ENCODE measurements at regions not wholly inside any gene's neighbourhood (a gene's known extent, or its start where the extent isn't known, plus 50 kb on each side); places are given as distances from the start of the nearest gene placed in this dataset.
A peak's percentile ranks its signal among the peaks of the same experiment; 100 is the strongest.
"Not testable (repeated sequence)": the region's sequence is repeated elsewhere in the genome, so short reads cannot be mapped to it uniquely, and the experiment has no call there.

DNA sequence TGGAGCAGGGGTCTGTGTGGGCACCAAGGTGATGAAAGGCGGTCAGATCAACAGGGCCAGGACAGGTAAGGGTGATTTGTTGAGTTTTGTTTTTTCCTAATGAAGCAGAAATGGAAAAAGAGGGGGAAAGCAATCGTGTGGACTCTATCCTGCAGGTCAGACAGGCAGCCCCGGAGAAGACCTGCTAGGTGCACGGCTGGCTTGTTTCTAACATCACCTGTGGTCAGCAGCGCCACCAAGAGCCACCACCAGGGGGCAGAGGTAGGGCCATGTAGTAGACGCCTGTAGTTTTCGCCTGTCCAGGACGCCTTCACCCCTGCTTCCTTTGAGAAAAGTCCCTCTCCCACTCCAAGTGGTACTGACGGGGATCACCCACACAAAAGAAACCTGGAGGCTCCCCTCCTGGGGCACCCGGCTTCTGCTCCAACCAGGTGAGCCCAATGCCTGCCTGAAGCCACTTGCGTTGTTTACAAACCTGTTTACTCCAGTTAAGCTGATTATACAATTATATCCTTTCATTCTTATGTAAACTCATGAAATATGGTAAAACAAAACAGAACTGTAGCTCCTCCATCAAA, 54.2 kb upstream of the SEC14L1 start:
- DNase-seq (ENCODE audit: low spot score): peak; percentile 71

DNA sequence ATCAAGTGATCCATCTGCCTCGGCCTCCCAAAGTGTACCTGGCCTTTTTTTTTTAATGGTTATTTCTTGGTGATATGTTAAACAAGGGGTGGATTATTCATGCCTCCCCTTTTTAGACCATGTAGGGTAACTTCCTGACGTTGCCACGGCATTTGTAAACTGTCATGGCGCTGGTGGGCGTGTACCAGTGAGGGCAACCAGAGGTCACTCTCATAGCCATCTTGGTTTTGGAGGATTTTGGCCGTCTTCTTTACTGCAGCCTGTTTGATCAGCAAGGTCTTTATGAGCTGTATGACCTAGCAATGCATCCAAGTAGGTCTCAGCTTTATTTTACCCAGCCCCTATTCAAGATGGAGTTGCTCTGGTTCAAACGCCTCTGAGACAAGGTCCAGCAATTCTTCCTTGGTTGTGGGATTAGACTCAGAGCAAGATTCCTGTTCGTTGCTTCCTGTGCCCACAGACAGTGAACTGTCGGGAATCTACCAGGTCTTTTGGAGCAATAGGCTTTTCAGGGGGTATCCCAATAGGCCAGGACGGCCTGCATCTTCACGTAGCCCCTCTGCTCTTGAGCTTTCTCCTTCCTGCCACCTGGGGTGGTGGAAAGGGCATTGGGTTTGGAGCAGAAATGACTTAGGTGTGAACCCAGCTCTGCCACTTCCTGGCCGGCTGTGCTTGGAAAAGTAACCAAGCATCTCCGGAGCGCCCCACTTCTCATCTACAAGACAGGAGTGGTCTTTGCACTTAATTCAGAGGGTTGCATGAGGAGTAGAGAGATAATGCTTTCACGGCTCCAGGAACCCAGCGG, 52.9 kb upstream of the SEC14L1 start:
- no peak for DNase-seq (ENCODE audit: low spot score)

DNA sequence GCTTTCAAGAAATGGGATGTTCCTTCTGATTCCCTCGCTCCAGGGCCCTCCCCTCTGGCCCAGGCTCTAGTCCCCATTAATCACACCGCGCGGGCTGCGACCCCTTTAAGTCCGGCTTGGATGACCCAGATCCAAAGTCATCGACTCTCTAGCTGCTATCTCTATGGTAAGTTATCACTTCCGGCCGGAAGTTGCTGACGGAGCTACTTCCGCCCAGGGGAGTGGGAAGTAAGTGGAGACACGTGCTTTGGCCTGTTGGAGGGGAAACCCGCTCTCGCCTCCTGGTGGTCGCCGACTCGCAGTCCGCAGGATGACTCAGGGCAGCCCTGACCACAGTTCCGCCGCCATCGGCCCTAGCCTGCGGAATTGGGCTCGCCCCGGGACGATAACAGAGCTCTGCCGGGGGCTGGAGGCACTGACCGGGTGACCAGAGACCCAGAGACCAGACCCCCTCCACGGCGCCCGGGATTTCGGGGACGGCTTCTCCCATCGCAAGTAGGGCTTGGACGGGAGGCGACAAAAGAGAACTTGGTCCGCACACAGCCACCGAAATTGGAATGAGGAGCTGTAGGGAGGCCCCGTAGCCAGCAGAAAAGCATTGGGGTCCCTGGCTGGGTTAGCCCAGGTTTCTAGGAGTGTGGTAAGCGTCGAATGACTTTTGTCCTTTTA, 52.2 kb upstream of the SEC14L1 start:
- peak; percentile 98 for DNase-seq (ENCODE audit: low spot score)

DNA sequence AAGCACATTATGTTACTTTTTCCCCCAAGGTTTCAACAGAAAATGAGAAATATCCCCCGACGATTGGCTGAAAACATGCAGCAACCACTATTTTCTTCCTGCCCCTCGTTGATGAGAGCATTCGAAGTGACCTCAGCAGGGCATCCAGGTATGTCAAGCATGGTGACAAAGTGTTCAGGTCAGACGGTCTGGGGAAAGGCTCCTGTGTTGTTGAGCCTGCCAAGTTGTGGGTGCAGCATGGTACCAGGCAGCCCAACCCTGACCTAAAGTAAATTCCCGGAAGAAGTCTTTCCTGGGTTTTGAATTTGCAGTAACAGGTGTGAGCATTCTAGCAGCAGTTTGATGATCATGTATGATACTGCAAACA, 51.7 kb upstream of the SEC14L1 start:
- no peak for DNase-seq (ENCODE audit: low spot score)

DNA sequence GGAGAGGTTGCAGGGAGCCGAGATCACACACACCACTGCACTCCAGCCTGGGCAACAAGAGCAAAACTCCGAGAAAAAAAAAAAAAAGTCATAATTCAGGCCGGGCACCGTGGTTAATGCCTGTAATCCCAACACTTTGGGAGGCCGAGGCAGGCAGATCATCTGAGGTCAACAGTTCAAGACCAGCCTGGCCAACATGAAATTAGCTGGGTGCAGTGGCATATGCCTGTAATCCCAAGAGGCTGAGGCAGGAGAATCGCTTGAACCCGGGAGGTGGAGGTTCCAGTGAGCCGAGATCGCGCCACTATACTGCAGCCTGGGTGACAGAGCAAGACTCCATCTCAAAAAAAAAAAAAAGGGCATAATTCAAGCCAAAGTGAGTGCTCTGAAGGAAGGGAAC, 50.8 kb upstream of the SEC14L1 start:
- not testable (repeated sequence) for DNase-seq (ENCODE audit: low spot score)

DNA sequence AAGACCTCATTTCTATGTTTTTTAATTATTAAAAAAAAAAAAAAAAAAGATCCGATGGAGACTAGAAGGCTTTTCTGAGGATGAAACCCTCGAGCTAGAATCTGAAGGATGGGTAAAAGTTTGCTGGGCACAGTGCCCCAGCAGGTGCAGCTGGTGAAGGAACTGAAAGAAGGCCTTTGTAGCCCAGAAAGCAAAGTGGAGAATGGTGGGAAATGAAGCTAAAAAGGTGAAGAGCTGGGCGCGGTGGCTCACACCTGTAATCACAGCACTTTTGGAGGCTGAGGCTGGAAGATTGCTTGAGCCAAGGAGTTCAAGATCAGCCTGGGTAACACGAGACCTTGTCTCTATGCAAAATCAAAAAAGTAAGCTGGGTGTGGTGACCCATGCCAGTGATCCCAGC, 50.3 kb upstream of the SEC14L1 start:
- no peak for DNase-seq (ENCODE audit: low spot score)
